ENCODE measurements at regions not wholly inside any gene's neighbourhood (a gene's known extent, or its start where the extent isn't known, plus 50 kb on each side); places are given as distances from the start of the nearest gene placed in this dataset.
A peak's percentile ranks its signal among the peaks of the same experiment; 100 is the strongest.

DNA sequence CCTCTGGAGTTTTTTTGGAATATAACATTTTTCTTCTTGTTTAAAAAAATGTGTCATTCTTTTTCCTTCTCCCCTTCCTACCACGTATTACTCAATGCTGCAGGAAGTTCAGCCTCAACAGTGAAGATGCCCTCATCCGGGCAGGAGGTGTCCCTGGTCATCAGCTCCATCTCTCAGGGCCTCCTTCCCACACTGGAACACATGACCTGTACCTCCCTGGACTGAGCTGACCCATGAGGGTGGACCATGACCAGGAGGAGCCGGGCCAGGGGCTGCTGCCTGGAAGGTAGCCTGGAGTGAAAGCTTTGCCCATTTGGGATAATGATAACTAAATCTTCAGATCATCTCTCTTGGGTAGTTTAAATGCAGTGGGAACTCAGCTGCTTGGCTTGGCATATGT is 316.5 kb upstream of the ZMIZ1 start:
- DNase-seq = no peak

DNA sequence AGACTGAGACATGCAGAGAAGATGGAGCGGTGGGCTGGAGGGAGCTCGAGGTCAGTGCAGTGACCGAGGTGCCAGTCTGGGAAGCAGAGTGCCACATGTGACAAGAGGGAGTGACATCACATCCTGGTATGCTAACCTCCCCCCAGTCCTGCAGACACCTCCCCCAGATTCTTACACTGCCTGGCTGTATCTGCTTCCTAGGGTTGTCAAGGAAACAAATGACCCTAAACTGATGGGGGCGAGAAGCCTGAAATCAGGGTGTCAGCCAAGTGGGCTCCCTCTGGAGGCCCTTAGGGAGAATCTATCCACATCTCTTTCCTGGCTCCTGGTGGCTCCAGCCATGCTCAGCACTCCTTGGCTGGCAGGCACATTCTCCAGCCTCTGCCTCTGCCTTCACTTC is 316.1 kb upstream of the ZMIZ1 start:
- DNase-seq = no peak

DNA sequence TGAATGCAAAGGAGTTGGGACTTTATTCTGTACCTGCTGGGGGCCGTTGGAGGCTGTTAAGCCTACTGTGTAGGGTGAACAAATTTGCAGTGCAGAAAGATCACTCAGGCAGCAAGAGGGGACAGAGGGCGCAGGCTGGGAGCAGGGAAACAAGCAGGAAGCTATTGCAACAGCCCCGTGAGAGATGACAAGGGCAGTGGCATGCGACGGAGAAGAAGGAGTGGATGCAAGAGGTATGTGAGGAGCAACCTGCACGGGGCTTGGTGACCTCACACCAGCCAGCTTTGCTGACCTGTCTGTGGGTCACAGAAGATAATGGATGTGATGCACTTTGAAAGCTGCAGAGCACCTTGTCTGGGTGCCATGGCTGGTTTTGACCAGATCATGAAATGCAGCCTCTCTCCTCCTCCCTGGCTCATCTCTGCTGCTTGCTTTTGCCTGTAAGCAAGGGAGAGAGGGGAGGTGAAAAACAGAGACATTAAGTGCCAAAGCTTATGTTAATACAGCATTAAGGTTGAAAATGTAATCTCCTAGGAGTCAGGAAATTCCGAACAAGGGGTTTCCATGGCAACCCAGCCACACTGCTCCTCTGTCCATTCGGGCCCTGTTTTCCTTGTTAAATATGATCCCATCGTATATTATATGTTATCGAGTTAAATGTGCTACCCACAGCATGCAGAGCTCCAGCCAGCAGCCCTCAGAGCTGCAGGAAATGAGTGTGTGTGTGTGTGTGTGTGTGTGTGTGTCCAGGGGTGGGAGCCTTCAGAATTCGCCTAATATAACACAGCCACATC is 314.3 kb upstream of the ZMIZ1 start:
- DNase-seq = no peak

DNA sequence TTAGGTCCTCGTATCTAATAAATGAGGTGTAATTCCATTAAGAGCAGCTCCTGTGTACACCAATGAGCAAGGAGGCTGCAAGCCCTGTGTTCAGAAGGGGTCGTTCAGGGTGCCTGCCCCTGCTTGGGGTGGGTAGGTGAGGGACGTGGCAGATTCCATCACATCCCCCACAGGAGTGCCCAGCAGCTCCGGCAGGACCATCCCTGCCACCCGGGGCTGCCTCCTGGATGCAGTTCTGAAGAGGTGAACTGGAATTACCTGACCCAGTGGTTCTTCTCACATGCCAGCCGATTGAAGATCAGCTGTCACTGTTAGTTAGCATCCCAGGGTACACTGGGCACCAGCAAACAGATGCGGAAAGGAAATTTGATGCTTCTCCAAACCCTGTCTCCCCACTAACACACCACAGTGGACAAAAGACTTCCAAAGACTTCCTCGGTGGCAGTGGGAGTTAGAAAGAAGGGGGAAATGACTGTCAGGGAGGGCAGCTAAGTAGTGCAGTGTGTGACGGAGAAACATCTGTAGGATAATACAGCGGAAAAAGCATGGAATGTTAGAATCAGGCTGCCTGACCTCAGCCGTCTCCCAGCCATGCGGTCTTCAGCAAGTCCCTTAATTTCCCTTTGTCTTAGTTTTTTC is 313.6 kb upstream of the ZMIZ1 start:
- no peak for DNase-seq

DNA sequence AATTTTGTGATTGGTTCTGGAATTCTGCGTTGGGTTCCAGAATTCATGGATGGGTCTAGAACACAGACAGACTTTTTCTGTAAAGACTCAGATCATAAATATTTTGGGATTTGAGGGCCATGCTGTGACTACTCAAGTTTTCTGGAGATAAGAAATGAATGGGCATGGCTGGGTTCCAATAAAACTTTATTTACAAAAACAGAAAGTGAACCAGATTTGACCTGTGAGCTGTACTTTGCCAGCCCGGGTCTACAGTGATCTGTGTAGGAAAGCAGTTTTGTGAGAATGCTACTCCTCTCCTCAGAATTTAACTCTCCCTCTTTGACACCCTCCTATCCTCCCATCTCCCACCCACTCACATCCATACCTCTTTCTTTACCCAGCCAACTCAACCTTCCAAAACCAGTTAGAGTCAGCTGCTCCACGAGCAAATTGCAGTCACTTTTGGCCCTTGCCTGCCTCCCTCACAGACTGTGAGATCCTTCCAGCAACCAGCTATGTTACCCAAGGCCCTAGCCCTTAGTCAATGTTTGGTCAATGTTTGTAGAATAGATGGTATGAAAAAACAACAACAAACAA is 312.8 kb upstream of the ZMIZ1 start:
- DNase-seq = no peak

DNA sequence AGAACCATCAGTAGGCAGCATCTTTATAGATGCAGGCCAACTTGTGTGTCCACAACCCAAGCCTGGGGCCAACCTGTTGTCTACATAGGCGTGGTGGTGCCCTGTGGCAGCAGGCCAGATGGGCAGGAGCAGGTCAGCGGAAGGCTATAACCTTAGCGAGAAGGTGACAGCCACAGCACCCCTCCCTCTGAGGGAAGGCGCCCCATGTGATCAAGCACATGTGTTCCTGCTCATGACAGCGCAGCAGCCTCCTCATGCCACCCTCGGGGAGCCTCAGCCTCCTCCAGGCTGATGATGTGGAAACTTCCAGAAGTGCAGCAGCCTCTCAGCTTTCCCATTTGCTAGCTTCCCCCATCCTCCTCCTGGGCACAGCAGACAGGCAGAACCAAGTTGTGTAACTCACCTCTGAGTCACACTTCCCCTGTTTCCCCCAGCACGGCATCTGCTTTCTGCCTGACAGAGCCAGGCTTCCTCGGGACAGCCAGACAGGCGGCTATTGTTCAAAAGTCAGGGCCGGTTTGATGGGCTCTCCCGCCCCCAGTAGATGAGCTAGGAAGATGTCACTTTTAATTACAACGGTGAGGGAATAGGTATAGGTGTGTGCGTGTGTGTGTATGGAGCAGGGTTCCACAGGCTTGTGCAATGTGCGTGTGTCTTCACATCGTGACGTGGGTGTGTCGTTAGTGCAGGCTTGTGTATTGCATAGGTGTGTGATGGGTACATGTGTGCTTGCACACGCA is 312.0 kb upstream of the ZMIZ1 start:
- no peak for DNase-seq

DNA sequence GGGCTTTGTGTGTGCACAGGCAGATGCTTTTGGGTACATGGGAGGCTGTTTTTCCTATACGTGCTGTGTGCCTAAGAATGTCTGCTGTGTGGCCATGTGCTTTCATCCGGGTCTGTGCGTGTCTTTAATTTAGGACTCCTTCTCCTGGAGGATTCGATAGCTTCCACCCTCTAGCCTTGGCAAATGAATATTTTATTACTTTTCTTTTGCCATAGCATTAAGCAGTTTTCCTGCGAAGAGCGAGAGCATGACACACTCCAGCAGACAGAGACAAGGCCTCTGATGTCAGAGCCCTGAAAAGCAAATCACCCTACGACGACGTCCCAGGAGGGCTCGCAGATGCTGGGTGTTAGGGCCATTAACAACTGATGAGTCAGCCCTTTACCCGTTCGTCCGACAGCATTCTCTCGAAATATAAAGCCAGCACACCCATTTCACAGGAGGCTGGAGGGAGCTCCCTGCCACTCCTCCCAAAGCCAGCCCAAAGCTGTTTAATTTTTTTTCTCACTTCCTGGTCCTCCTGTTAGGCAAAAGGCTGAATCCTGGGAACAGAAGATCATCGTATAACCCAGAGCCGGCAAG is 311.3 kb upstream of the ZMIZ1 start:
- no peak for DNase-seq

DNA sequence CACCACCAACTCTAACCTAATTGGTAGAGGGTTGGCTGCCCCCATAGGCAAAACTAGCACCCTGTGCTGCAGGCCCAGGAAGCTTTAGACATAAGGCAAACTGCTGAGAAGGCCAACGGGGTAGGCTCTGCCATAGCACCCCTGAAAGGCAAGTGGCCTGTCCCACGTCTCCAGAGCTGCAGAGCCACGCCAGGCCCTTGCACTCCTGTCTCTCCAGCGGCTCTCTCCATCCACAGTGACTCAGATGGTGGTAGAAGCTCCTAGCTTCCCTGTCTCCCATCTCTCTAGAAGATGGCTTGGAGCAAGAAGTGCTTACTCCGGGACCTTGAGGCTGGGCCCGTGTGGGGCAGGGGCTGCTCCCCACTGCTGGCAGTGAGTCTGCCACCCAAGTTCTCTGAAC is 310.6 kb upstream of the ZMIZ1 start:
- no peak for DNase-seq

DNA sequence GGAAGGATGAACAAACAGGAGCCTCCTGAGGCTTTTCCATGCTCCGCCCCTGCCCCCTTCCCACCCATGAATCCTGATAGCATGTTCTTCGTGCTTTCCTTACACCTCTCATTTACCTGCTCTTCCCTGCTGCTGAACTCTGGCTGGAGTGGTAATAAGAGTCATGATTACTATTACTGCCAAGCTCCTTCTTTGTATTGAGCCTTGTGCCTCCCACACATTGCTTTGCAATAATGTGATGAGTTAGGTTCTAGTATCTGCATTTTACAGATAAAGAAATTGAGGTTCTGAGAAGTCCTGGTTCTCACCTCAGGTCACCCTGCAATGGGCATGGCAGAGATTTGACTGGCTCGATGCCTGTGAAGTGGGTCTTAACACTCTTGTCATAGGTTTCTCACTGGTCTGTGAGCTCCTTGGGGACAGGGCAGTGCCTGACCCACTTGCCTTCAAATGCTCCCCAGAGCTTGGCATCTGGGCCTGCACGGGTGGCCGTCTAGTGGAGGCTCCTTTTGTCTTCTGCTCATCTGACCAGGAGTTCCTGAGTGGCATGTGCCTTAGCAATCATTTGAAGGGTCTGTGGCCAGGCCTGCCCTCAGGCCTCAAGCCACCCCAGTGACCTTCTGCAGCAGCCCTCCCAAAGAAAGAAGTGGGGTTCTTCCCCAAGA is 309.2 kb upstream of the ZMIZ1 start:
- no peak for DNase-seq

DNA sequence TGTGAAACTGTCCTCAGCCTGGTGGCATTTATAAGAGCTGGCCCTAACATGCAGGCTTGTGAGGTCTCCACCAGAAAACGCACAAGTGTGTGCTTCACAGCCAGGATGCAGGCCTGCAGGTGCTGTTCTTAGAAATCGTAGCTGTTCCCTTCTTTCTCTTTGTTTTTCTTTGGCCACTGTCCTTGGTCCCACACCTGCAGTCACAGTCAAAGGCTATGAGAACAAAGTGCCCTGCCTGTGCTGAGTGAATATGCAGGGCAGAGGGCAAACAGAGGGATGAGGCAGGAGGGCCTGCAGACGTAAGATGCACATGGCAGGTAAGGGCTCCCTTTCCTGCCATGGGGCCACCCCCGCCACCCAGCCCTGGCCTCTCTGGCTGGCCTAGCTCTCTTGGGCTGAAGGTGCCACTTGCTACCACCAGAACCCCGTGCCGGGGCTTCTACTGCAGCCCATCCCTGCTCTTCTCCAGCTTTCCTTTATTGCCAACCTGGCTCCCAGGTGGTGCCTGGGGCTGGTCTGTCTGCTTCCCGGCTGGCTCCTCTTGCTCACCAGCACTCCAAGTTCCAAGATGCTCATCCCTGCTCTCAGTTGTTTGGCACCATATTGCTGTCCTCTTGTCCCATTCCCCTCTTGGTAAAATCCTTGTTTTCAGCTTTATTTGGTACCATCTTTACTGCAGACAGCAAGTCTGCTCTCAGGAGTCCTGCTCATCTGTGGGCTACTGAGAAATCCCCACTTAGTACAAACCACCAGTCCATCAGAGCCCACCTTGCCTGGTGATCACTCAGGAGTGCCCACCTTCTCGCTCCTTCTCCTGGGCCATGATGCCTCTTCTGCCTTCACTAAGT is 308.1 kb upstream of the ZMIZ1 start:
- DNase-seq = no peak

DNA sequence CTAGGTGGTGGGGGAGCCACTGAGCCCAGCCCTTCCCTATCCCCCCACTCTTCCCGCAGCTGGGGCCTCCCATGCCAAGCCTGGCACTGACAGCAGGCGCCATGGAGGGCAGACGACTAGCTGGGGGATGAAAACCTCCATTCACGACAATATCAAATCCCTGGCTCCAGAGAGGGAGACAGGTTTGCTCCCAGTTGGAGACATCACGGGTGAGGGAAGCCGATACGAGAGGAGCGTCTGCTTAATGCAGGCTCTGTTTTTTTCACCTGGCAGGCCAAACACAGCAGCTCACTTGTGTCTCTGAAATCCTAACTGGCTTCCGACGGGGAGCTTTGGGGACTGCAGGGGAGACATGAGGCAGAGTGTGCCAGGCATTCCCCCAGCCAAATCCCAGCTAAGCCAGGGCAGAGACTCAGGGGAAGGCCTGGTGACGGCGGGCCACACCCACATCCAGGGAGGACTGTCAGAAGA is 307.4 kb upstream of the ZMIZ1 start:
- DNase-seq = no peak

DNA sequence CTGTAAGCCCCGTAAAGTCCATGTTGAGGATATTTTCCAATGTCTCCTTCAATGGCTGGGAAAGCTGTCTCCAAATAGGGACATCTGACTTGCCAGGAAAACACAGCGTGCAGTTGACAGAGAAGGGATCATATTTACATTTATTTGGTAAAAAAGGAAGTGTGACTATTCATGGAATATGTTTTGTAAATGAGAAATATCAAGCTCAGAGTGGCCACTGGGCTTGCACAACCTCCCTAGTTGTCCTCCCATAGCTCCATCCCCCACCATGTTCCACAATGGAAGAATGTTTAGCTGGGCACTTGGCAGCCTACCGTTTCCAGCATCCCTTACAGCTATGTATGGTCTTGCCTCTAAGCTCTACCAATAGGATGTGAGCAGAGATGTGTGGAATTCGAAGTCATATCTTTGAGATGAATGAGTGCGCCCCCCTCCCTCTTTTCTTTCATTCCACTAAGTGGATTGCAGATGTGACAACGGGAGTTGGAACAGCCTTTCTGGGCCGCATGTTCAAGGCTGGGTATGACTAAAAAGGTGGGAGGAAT is 306.6 kb upstream of the ZMIZ1 start:
- no peak for DNase-seq

DNA sequence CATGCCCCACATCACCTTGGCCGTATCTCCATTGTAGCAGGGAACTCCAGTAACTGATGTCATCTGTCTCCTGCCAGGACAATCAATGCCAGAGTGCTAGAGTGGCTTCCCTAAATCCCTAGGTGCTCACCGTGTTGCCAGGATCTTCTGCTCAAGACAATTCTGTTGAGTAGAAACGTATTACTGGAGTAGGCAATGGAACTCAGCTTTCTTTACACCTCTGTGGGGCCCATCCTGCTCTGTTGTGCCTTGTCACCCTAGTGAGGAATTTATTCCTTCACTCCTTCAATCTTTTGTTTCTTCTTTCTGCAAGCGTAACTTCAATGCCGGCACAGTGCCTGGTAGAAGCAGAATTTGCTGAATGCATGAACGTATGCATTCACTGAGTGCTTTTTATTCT is 305.5 kb upstream of the ZMIZ1 start:
- DNase-seq = no peak

DNA sequence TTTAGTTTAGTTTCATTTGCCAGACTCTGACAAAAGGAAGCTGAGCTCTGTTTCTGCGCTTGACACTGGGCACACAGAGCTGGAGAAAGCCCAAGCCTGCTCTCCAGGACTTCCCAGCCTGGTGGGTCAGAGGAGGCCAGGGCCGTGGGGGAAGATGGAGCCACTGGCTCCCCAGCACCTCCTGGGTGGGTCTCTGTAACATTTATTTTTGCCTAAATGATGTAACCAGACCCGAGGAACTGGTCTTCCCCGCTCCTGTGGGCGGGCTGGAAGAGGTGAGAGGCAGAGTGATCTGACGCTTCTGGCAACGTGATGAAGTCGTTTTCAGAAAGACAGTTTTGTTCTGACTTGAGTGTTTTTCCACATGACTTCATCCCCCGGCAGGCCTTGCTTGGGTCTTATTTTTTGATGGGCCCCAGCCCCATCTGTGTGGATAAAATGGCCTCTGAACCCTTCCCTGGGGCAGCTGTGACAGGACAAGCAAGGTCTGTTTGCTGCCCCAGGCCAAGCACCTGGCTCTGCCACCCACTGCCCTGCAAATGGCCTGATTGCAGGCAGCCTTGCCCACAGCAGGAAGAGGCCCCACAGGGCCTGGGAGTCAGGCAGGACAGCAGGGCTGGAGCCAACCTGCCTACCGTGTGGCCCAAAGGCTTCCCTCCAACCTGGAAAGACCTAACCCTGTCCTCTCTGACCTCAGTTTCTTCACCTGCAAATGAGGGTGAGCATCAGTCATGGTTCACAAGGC is 304.9 kb upstream of the ZMIZ1 start:
- DNase-seq = peak in 1 of 5 donors; percentile 53

DNA sequence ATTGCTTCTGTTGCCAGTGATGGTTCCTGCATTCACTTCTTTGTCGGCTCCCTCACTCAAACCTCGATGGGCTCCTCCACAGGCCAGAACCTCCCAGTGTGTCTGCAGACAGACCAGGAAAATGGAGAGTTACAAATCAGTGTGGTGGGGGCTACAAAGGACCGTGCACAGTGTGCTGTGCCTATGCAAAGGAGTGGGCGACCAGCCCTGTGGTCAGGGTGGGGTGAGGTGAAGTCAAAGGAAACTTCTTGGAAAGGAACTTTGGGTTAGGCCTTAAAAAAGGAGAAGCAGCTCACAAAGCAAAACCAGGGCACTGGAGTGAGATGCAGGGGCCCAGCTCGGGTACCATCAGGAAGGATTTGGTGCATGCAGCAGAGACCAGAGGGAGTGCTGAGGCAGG is 304.3 kb upstream of the ZMIZ1 start:
- DNase-seq = no peak

DNA sequence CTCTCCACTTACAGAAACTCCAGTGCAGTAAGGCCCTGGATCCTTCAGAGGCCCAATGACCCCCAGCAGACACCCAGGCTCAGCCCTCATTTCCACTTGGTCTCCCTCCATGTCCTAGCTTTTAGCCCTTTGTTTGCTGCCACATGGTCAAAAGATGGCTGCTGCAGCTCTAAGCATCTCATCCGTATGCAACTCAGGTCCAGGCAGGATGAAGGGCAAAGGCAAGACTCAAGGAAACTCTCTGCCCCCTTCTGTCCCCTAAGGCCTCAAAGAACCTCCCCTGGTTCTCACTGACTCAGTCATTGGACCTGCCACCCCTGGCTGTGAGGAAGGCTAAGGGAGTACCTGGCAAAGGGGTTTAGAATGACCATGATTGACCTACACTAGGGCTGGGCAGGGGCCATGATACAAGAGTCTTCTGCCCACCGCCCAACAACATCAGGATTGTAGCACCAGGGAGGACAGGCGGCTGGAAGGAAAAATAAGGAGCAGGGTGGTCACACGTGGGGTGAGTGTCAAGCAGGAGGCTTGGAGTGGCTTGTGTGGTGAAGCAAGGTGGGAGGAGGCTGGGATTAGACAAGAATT is 303.8 kb upstream of the ZMIZ1 start:
- DNase-seq = no peak

DNA sequence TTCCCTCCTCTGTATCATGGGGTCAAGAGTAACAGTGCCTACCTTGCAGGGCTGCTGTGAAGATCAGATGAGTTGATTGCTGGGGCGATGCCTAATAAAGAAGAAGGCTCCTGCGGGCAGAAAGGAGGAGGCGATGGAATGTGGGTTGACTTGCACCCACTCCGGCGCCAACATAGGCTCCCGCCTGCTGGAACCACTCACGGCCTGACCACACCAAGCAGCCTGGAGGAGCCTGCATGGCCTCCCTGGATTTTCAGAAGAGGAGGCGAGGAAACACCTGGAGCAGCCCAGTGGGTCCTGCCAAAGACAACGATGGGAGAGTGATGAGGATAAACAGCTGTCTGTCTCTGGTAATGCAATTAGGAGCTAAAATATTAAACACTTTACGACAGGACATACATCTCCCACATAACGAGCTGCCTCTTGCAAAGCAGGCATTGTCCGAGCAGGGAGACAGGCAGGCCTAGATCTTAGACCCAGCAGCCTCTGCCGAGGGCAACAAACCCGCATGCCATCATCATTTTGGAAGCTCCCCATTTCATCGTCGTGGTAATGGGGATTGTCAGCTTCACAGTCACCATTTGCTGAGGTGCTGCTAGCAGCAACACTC is 302.9 kb upstream of the ZMIZ1 start:
- DNase-seq = no peak

DNA sequence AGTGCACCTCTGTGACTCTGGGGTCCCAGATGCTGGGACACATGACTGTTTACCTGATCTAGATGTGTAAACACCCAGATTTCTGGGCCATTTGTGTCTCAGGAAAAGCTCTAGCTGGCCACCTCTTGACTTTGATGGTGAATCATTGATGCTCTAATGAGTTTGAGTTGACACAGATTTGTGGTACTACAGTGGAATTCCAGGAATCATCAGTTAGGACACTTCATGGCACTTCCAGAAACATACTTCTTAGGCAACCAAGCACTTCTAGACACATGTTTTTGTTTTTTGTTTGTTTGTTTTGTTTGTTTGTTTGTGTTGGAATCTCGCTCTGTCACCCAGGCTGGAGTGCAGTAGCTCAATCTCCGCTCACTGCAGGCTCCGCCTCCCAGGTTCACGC is 302.2 kb upstream of the ZMIZ1 start:
- DNase-seq = no peak

DNA sequence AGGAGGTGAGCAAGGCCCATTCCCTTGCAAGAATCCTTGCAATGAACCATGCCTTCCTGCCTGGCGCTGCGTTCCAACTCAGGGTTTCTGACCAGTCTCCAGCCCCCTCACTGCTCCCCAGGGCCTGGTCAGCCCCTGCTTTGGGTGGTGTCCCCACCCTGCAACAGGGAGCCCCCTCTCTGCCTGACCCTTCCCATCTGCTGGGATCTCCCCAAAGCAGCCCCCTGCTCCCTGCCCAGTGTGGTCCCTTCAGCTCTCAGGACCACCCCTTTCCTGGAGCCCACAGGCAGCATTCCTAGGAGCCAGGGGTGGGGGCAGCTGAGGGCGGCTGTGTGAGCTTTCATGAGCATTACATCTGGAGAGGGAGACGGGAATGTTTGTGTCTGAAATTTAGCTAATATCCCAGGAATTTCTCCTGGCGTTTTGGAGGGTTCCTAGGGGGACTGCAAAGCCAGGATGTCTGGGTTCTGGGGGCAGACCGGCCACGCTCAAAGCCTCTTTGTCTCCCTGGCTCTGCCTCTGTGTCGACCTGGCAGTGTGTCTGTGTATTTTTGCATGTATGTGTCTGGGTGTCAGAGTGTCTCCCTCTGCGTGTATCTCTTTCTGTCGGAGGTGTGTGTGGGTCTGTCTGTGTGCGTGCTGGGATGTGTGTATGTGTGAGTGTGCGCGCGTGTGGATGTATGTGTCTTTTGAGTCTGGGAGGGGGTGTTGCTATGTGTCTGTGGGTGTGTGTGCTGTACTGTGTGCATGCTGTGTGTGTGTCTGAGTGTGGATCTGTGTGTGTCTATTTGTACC is 300.5 kb upstream of the ZMIZ1 start:
- no peak for DNase-seq
